GM19467 (cell line): ENCODE measurements at regions not wholly inside any gene's neighbourhood (a gene's known extent, or its start where the extent isn't known, plus 50 kb on each side); places are given as distances from the start of the nearest gene placed in this dataset.

Source experiments
- ATAC-seq: cut with Tn5 transposase; IDR thresholded peaks from one replicate; pipeline ENCODE4 v1.9.1; 2021; ENCODE audit warnings: mild to moderate bottlenecking, moderate library complexity; ENCODE audit not compliant: unreplicated experiment

DNA sequence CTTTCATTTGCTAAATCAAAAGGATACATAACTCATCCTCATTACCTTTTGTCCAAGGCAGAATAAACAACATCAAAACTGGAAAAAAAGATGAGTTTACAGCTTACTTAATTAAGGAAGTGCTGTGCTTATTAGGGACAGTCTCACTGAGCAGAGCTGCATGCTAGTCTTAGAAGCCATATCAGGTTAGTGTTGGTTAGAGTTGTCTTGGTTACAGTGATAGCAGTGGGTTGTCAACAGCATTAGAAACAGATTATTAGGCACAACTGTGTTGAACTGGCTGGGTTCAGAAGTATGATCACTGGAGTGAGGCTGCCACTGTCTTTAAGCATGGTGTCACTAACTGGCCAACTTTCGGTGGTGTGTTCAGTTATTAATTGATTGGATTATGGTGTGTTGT, 503.9 kb upstream of the IGFBP3 start:
- no peak for ATAC-seq

- ATAC-seq, result no peak
Observed at GRCh38 chr7:46421441-46422230, 500.6 kb upstream of the IGFBP3 start.

GRCh38 chr7:46414946-46415345, 493.9 kb upstream of the IGFBP3 start:
- no peak for ATAC-seq

DNA sequence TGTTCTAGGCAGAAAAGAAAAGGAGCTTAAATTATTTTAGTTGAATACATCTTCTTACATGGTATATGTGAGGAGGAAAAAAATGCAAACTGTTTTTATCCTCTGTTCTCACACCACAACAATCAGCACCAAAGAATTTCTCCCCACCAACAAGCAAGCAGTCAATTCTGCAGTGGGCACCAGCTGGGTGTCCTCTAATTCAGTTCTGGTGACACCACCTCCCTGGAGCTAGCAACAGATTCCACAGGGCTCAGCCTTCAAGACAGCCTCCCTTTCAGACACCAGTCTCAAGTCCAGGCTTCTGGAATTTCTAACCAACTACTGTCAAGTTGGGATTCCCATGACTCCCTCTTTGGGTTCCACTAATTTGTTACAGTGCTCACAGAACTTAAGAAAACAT, 490.2 kb upstream of the IGFBP3 start:
- no peak for ATAC-seq

DNA sequence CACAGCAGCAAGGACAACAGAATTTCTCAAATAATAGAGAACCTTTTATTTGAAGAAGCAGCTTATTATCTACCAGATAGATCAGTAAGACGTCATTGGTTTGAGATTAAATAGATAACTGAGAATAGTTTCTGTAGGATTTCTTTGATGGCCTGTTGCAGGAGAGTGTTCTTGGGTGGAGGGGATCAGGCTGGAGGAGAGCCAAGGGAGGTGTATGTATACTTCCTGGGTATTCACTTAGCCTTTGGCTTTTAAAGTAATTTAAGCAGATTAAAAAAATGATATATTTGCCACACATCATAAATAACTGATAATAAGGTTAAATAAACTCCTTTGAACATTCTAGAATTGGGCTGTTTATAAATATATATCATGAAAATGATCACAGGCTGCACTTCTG, 486.1 kb upstream of the IGFBP3 start:
- no peak for ATAC-seq

DNA sequence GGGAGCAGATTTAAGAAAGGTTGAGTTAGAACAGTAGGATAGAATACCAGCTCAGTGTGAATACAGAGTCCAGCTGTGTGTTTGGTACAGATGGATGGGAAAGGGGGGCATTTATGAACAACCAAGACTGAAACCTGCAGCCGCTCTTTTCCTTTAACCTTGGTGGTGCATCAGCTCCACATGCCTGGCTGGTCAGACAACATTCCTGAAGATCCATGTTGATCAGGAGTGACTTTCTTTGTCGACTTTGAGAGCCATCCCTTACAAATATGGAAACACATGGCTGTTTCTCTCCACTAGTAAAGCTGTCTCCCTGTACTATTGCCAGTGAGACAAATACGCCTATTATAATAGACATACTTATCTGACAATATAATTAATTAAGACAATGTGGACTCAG, 476.5 kb upstream of the IGFBP3 start:
- ATAC-seq, result no peak

DNA sequence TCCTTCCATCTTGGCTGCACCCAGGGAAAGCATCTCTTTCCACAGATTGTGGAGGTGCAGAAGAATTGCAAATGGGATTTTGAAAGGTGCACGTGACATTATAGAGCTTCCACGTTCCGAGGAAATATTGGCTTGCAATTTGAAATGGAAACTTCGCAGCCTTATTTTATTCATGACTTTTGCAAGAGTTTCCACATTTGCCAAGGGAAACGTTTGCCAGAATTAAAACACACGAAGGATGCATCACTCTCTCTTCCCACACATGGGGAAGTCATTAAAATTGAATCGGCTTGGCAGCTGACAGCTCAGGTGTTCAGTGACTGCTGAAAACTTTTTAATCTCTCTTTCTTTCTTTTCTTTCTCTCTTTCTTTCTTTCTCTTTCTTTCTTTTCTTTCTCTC, 475.4 kb upstream of the IGFBP3 start:
- ATAC-seq, result no peak

DNA sequence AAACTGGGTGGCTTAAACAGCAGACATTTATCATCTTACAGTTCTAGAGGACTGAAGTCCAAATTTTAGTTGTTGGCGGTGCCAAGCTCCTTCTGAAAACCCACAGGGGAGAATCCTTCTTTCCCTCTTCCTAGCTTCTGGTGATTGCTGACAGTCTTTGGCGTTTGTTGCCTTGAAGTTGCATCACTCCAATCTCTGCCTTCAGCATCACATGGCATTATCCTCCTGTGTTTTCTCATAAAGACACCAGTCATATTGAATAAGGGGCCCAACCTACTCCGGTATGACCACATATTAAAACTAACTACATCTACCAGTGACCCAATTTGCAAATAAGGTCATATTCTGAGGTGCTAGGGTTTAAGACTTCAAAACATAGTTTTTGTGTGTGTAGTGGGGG, 472.1 kb upstream of the IGFBP3 start:
- ATAC-seq, result no peak

DNA sequence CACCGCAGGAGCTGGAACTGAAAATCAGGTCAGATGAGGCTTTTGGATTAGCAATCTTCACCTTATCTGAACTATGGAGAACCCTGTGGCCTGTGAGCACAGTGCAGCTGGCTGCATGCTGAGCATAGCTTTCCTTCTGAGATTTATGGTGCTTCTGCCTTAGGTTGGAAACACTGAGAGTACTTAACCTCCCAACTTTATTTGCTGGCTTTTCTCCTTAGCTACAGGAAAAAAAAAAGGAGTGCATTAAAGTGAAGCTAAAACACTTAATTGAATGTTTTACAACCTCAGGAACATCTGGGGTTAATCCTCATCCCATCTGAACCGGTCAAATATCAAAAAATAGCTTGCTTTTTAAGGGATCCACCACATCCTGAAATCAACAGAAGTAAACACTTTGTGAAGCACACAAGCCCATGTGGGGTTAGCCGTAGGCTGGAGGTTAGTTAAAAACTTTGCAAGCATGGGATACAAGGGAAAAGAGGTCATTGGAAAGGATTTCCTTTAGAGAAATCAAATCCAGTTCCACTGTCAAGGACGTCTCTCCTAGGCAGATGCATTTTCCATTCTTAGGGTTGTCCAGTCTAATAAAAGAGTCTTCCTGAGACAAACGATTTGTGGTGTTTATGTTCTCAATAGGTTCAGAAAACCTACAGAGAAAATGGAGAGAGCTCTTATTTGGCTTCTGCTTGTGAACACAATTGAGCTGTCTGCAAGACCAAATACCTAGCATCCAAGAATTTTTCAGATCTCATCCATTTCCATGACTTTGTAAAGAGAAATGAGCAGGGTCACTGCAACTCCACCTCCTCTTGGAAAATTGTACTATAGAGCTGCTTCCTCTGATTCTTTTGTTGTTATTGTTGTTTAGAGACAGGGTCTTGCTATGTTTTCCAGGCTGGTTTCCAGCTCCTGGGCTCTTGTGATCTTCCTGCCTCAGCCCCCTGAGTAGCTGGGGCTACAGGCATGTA, 470.4 kb upstream of the IGFBP3 start:
- ATAC-seq, result no peak

- ATAC-seq, result no peak
Observed at GRCh38 chr7:46390042-46390441, 469.0 kb upstream of the IGFBP3 start.

DNA sequence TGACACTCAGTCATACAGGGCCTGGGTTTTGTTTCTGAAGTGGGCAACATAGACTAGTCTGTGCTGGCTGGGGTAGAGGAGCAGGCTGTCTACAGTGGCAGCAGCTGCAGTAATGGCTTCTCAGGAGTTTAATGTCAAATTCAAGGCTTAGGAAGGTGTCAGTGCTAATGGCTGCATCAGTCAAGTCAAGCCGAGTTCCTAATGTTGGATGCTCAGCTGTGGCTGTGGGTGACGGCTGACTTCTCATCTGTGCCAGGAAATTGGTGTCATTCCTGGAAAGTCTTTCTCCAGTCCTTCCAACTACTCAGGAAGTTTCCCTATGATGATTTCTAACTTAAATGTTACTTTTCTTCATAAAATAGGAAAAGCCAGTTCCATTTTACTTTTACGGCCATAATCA, 468.1 kb upstream of the IGFBP3 start:
- no peak for ATAC-seq

DNA sequence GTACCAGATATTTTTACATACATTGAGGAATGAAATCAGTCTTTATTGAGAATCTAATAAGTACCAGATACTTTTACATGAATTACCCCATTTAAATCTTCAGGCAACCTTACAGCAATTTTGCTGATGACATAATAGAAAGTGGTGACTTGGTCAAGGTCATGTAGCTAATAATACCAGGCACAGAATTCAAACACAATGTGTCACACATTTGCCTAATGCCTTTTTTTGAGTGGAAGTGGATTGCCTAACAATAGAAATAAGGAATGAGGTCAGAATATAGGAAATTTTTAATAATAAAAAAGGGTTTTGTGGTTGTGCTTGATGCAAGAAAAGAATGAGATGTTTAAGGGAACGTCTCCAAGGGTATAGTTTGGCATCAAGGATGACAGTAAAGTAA, 466.6 kb upstream of the IGFBP3 start:
- ATAC-seq, result no peak

GRCh38 chr7:46386428-46387399, 465.6 kb upstream of the IGFBP3 start:
- no peak for ATAC-seq

GRCh38 chr7:46385662-46386309, 464.7 kb upstream of the IGFBP3 start:
- no peak for ATAC-seq

DNA sequence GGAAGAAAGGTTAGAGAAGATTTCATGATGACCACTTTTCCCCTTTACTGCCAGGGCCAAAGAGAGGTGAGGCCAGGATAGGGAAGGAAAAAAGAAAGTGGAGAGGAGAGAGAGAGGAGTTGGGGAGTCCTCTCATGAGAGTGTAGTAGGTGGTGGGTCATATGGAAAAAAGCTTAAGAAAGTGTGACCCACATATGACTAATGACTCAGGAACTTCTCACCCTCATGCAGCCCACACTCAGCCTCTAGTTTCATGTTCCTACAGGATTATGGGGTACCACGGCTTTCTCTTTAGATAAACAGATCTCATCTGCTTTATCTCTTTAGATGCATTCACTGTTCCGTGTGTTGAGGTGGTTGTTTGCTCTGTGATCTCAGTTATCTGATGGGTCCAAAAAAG, 462.5 kb upstream of the IGFBP3 start:
- ATAC-seq, result no peak

DNA sequence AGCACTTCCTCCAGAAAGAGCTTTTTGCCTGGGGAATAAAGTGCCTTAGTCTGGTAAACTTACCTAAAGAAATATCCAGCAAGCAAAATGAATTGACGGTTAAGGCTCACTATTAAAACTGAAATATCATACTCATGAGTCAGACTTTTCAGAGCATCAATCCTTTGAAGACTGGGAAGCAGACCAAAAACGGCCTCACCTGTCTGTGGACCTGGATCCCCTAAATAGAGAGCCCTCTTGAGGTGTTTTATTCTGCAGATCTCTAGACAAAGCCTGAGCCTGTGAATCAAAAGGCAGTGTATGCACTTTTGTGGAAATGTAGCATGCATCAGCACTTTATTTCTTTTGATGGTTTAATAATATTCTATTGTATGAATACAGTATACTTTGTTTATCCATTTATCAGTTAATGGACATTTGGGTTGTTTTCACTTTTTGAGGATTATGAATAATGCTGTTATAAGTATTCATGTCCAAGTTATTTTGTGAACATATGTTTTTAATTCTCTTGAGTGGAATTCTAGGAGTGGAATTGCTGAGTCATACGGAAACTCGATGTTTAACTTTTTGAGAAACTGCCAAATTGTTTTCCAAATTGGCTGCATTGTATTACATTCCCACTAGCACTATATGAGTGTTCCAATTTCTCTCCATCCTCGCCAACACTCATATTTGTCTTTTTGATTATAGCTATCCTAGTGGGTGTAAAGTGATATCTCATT, 449.0 kb upstream of the IGFBP3 start:
- no peak for ATAC-seq

DNA sequence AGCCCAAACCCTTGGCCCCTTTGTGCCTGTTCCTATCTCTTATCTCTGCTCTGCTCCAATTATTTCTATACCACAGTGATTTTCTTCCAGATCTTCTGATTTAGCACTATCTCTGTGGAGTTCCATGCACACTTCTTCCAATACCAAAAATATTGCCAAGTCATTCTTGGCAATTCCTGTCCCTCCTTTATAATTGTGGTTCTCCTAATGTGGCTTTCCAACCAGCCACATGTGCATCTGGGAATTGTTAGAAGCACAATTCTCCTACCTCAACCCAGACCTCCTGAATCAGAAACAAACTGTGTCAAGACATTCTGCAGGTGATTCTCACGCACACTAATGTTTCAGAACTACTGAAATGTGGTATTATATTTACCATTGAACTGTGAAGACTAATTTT, 447.8 kb upstream of the IGFBP3 start:
- ATAC-seq, result no peak

GRCh38 chr7:46366526-46366925, 445.5 kb upstream of the IGFBP3 start:
- no peak for ATAC-seq

GRCh38 chr7:46363688-46364087, 442.6 kb upstream of the IGFBP3 start:
- no peak for ATAC-seq

DNA sequence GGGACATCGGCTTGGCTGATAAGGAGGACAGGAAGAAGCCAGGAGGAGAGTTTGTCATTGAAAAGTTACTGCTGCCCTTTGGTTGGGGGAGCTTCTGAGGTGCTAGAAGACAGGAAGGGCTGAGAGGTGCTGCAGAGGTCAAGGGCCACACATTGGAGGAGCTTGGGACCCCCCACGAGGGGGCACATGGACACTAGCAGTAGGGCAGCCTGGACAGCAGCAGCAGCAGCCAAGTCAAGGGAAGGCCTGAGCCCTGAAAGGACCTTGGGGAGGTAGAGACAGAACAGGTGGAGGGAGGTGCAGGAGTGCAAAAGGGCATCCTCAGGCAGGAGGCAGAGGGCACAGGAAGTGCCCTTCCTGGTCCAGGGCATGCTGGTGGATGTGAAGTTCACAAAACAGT, 439.7 kb upstream of the IGFBP3 start:
- ATAC-seq, result no peak
